ENCODE measurements at regions not wholly inside any gene's neighbourhood (a gene's known extent, or its start where the extent isn't known, plus 50 kb on each side); places are given as distances from the start of the nearest gene placed in this dataset.

DNA sequence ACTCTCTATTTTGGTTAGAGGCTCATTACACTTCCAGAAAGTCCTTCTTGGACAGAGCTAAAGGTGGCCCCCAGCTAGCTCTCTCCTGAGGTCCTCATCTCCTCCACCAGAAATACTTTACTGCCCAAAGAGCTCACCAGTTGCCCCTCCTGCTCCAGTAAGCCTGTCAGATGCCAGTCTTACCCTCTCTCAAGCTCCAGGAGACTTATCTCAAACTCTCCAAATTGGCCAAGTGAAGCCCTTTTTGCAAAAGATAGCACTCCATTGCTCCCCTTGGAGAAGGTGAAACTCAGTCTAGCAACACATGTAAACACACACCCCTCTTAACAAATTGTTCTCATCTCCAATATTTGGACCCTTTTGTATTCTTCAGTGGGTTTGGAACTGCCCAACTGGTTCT, 128.5 kb downstream of the ZNF330 start:
- no peak overlapping the region for H2BK12ac ChIP-seq (ENCODE audit: low read depth, low read length)
- peaks cover 0 to 3% (median 0%) of the 10 kb centered on the region in 4 experiments; a peak in 1 of 7 replicates for H3K4me1 ChIP-seq (replicated peaks in 1 of 4; ENCODE audit: control insufficient read depth in 3 of 4, insufficient read depth in 4 of 4, low read length in 3 of 4)
- no peaks in the 10 kb centered on the region for H3K27me3 ChIP-seq (replicated peaks in 1 of 4; ENCODE audit: control insufficient read depth in 3 of 4, extremely low read depth in 1 of 4, insufficient read depth in 3 of 4, low read length in 3 of 4)
- H2AFZ ChIP-seq (ENCODE audit: low read length) = no peak overlapping the region
- no peak for DNase-seq (ENCODE audit: low read depth in 1 of 2, low spot score in 2 of 2)
- H4K8ac ChIP-seq (ENCODE audit: extremely low read depth, insufficient read depth, low read length) = no peak overlapping the region
- H3K9ac ChIP-seq (replicated peaks in 1 of 4; ENCODE audit: extremely low read depth in 1 of 4, low read depth in 3 of 4, low read length in 3 of 4) = no peak overlapping the region
- CTCF ChIA-PET (ENCODE audit: partially characterized antibody) = interaction anchor here (0.9 to 1.1 kb wide), 4 partner anchors 14 to 305 kb away, joined by 3 to 4 read pairs (median 3); no protein-coding TSS in a partner anchor
- no peaks in the 10 kb centered on the region for H3K79me1 ChIP-seq (ENCODE audit: low read depth, low read length)
- no peak overlapping the region for H4K91ac ChIP-seq (replicated peaks; ENCODE audit: insufficient read length, low read length)
- no peak overlapping the region for H3K23ac ChIP-seq (ENCODE audit: insufficient read length)
- no peak for FAIRE-seq
- no peak overlapping the region for H4K5ac ChIP-seq (ENCODE audit: insufficient read length, low read depth, low read length)
- H2BK120ac ChIP-seq (replicated peaks; ENCODE audit: low read depth, low read length) = no peak overlapping the region
- no peak overlapping the region for H3K4me3 ChIP-seq (ENCODE audit: extremely low read depth in 1 of 4, insufficient read depth in 2 of 4, low read depth in 3 of 4, low read length in 4 of 4)
- H3K14ac ChIP-seq (ENCODE audit: insufficient read length) = no peak overlapping the region
- no peaks in the 10 kb centered on the region for H3K36me3 ChIP-seq (ENCODE audit: control insufficient read depth in 2 of 4, insufficient read depth in 4 of 4, low read length in 3 of 4)
- H3K18ac ChIP-seq (ENCODE audit: extremely low read depth, low read length) = no peak overlapping the region
- no peak overlapping the region for H3K27ac ChIP-seq (ENCODE audit: low read depth, low read length)
- H2BK15ac ChIP-seq (ENCODE audit: low read length) = no peak overlapping the region
- H3K56ac ChIP-seq (replicated peaks; ENCODE audit: insufficient read length, low read depth, low read length) = no peak overlapping the region
- no peak overlapping the region for H3K4me2 ChIP-seq (ENCODE audit: insufficient read depth in 1 of 2, low read depth in 2 of 2, low read length in 2 of 2)
- H3K23me2 ChIP-seq (ENCODE audit: low read depth, low read length) = no peaks in the 10 kb centered on the region
- H3K79me2 ChIP-seq (ENCODE audit: control insufficient read depth in 1 of 2, insufficient read depth in 2 of 2, low read length in 2 of 2) = no peaks in the 10 kb centered on the region
- POLR2A ChIA-PET (ENCODE audit: partially characterized antibody) = no interaction called here
- H2BK20ac ChIP-seq (ENCODE audit: low read length) = no peak overlapping the region
- H2BK5ac ChIP-seq (ENCODE audit: low read depth, low read length) = no peak overlapping the region
- no peak overlapping the region for H2AK5ac ChIP-seq (ENCODE audit: low read depth, low read length)
- no peaks in the 10 kb centered on the region for H4K20me1 ChIP-seq (replicated peaks in 1 of 2; ENCODE audit: control insufficient read depth in 1 of 2, insufficient read depth in 2 of 2, low read length in 2 of 2)
- H3K4ac ChIP-seq (replicated peaks; ENCODE audit: insufficient read length, low read depth, low read length) = no peak overlapping the region
- H3K9me3 ChIP-seq (ENCODE audit: insufficient read depth in 2 of 2, low read depth in 1 of 2, low read length in 1 of 2) = no peaks in the 10 kb centered on the region
- TF ChIP-seq TAF1 (IDR thresholded peaks at IDR 0.05; ENCODE audit: low read depth, low read length) = no peak
- no peak for TF ChIP-seq POLR2AphosphoS5 (IDR thresholded peaks at IDR 0.05; ENCODE audit: low read depth, low read length)
- TF ChIP-seq HDAC2 (IDR thresholded peaks at IDR 0.05; ENCODE audit: borderline replicate concordance in 1 of 2, low read depth in 2 of 2, low read length in 2 of 2) = no peak
- no peak for TF ChIP-seq TEAD4 (IDR thresholded peaks at IDR 0.05; ENCODE audit: low read depth, low read length)
- no peak for TF ChIP-seq KDM4A (IDR thresholded peaks at IDR 0.05; ENCODE audit: low read depth, low read length, severe bottlenecking)
- TF ChIP-seq EP300 (IDR thresholded peaks at IDR 0.05; ENCODE audit: borderline replicate concordance in 1 of 2, low read depth in 2 of 2, low read length in 2 of 2) = no peak
- TF ChIP-seq, protein P1, sequence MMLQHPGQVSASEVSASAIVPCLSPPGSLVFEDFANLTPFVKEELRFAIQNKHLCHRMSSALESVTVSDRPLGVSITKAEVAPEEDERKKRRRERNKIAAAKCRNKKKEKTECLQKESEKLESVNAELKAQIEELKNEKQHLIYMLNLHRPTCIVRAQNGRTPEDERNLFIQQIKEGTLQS (IDR thresholded peaks at IDR 0.05; ENCODE audit: insufficient read depth, low read depth, low read length) = no peak
- TF ChIP-seq CHD2 (IDR thresholded peaks at IDR 0.05; ENCODE audit: low read length) = no peak
- TF ChIP-seq RAD21 (IDR thresholded peaks at IDR 0.05 in 1 of 2, conservative IDR thresholded peaks at IDR 0.05 in 1 of 2; ENCODE audit: low read depth in 2 of 2, low read length in 2 of 2) = no peak
- TF ChIP-seq TAF7 (optimal IDR thresholded peaks at IDR 0.05; ENCODE audit: borderline replicate concordance, low read depth, low read length) = no peak
- no peak for TF ChIP-seq TCF12 (IDR thresholded peaks at IDR 0.05; ENCODE audit: low read depth, low read length)
- no peak for TF ChIP-seq RBBP5 (IDR thresholded peaks at IDR 0.05; ENCODE audit: borderline replicate concordance, low read depth, low read length)
- no peak for TF ChIP-seq EZH2 (IDR thresholded peaks at IDR 0.05; ENCODE audit: low read depth, low read length, severe bottlenecking)
- TF ChIP-seq CBX5 (IDR thresholded peaks at IDR 0.05; ENCODE audit: low read depth, low read length) = no peak
- TF ChIP-seq ZNF274 (IDR thresholded peaks at IDR 0.05; ENCODE audit: borderline replicate concordance, extremely low read depth, low read length) = no peak

All from H1 (cell line).